ENCODE measurements at regions not wholly inside any gene's neighbourhood (a gene's known extent, or its start where the extent isn't known, plus 50 kb on each side); places are given as distances from the start of the nearest gene placed in this dataset.
"Not testable (repeated sequence)": the region's sequence is repeated elsewhere in the genome, so short reads cannot be mapped to it uniquely, and the experiment has no call there.

- not testable (repeated sequence) for H3K4me1 Mint-ChIP-seq; DNase-seq; H3K36me3 Mint-ChIP-seq; H3K4me3 Mint-ChIP-seq; H3K27me3 Mint-ChIP-seq; ATAC-seq (replicated peaks); H3K27ac Mint-ChIP-seq; H3K9me3 Mint-ChIP-seq
Measured at GRCh38 chr3:90197383-90197782, 1090.0 kb downstream of the EPHA3 start.

- H3K4me3 Mint-ChIP-seq; H3K27ac Mint-ChIP-seq; ATAC-seq (replicated peaks); H3K36me3 Mint-ChIP-seq; H3K9me3 Mint-ChIP-seq; DNase-seq; H3K27me3 Mint-ChIP-seq; H3K4me1 Mint-ChIP-seq: not testable (repeated sequence)
Measured at GRCh38 chr3:90202931-90203330, 1095.5 kb downstream of the EPHA3 start.

- H3K4me1 Mint-ChIP-seq; H3K27ac Mint-ChIP-seq; H3K9me3 Mint-ChIP-seq; DNase-seq; H3K36me3 Mint-ChIP-seq; ATAC-seq (replicated peaks); H3K4me3 Mint-ChIP-seq; H3K27me3 Mint-ChIP-seq: not testable (repeated sequence)
Measured at GRCh38 chr3:90206482-90206881, 1099.1 kb downstream of the EPHA3 start.

- H3K4me1 Mint-ChIP-seq; ATAC-seq (replicated peaks); DNase-seq; H3K27ac Mint-ChIP-seq; H3K27me3 Mint-ChIP-seq; H3K36me3 Mint-ChIP-seq; H3K4me3 Mint-ChIP-seq: not testable (repeated sequence)
- peaks cover 4 to 12% of the 10 kb centered on the region in 2 donors for H3K9me3 Mint-ChIP-seq
Measured at GRCh38 chr3:90207353-90208097, 1100.1 kb downstream of the EPHA3 start.

- Mint-ChIP-seq H3K4me1 (no peaks in the 10 kb centered on the region), H3K4me3 (no peak overlapping the region), H3K36me3 (no peaks in the 10 kb centered on the region), H3K27ac (no peak overlapping the region), H3K9me3 (peaks cover 5 to 10% of the 10 kb centered on the region in 2 donors), H3K27me3 (no peaks in the 10 kb centered on the region)
- ATAC-seq (replicated peaks), result no peak
- DNase-seq, result no peak
Measured at GRCh38 chr3:90221900-90222299, 1114.5 kb downstream of the EPHA3 start.

GRCh38 chr3:90241481-90241880, 1134.1 kb downstream of the EPHA3 start:
- Mint-ChIP-seq H3K27me3 (no peaks in the 10 kb centered on the region), H3K27ac (no peak overlapping the region), H3K36me3 (no peaks in the 10 kb centered on the region), H3K4me3 (no peak overlapping the region), H3K4me1 (no peaks in the 10 kb centered on the region), H3K9me3 (peaks cover 12 to 14% of the 10 kb centered on the region in 2 donors)
- DNase-seq, result no peak
- ATAC-seq (replicated peaks), result no peak

GRCh38 chr3:90253131-90253530, 1145.7 kb downstream of the EPHA3 start:
- DNase-seq (no peak), ATAC-seq (replicated peaks) (no peak)
- Mint-ChIP-seq H3K27me3 (no peaks in the 10 kb centered on the region), H3K4me1 (no peaks in the 10 kb centered on the region), H3K36me3 (no peaks in the 10 kb centered on the region), H3K4me3 (no peak overlapping the region), H3K27ac (no peak overlapping the region), H3K9me3 (peaks cover 0 to 5% of the 10 kb centered on the region in 2 donors)

- Mint-ChIP-seq H3K27me3 (no peaks in the 10 kb centered on the region), H3K4me3 (no peak overlapping the region), H3K9me3 (peaks cover 9 to 14% of the 10 kb centered on the region in 2 donors), H3K27ac (no peak overlapping the region), H3K36me3 (no peaks in the 10 kb centered on the region), H3K4me1 (no peaks in the 10 kb centered on the region)
- no peak for DNase-seq
- no peak for ATAC-seq (replicated peaks)
Measured at GRCh38 chr3:90261481-90262433, 1154.3 kb downstream of the EPHA3 start.

All from stimulated activated naive B cell treated with anti-CD40 and anti-IgM and Interleukin-4, amounts not matched to agents 10 μg/mL and 1 μg/mL and 100 μg/mL, for 72 hours (primary cell).